Stomach (tissue), 8 donors: ENCODE measurements at regions not wholly inside any gene's neighbourhood (a gene's known extent, or its start where the extent isn't known, plus 50 kb on each side); places are given as distances from the start of the nearest gene placed in this dataset.

Experiments
- DNase-seq, 2 donors: peaks; one replicate each; pipeline versions ENCODE4 v3.0.0 to v3.0.0-alpha.2; 2013 to 2019
- H3K27ac ChIP-seq, 5 donors: fragments of 200-600 bp in 4 of 5; sonication (generic) in 4 of 5; one replicate each; pipeline ENCODE4 v1.5.1; 2013 to 2019; ENCODE audit warnings: mild to moderate bottlenecking in 1 of 5, moderate library complexity in 1 of 5
- H3K27me3 ChIP-seq, 3 donors: fragments of 200-600 bp; sonication (generic); one replicate each; pipeline ENCODE4 v1.5.1; 2017 to 2019; ENCODE audit warnings: mixed run types in 1 of 3
- H3K36me3 ChIP-seq, 4 donors: fragments of 200-600 bp; sonication (generic); 1 replicate in 3 of 4; 2 replicates in 1 of 4; pipeline ENCODE4 v1.5.1; 2016 to 2019
- H3K4me1 ChIP-seq, 4 donors: fragments of 200-600 bp; sonication (generic); one replicate each; pipeline ENCODE4 v1.5.1; 2016 to 2019
- H3K4me3 ChIP-seq, 4 donors: fragments of 200-600 bp; sonication (generic) in 3 of 4; one replicate each; pipeline ENCODE4 v1.5.1; 2016 to 2019; ENCODE audit warnings: mild to moderate bottlenecking in 1 of 4
- H3K9me3 ChIP-seq, 4 donors: fragments of 200-600 bp; sonication (generic); one replicate each; pipeline ENCODE4 v1.5.1; 2016 to 2019
- EP300 ChIP-seq: sonication (generic); formaldehyde crosslinking; IDR thresholded peaks from one replicate; pipeline ENCODE4 v1.6.1; 2017; ENCODE audit warnings: antibody characterized with exemption
- POLR2A ChIP-seq, 4 donors: fragments of 450-650 bp; IDR thresholded peaks; one replicate each; pipeline ENCODE4 v1.6.1; 2016; ENCODE audit warnings: antibody characterized with exemption in 4 of 4, control low read depth in 2 of 4, mild to moderate bottlenecking in 1 of 4, moderate library complexity in 1 of 4
- POLR2AphosphoS5 ChIP-seq, 3 donors: sonication (generic); formaldehyde crosslinking; IDR thresholded peaks; one replicate each; pipeline ENCODE4 v1.6.1; 2016; ENCODE audit warnings: antibody characterized with exemption in 3 of 3
- WGBS, 5 donors: extraction: QIAGEN DNeasy Blood & Tissue Kit in 3 of 5; methylation state at CpG; one replicate each; pipeline versions ENCODE4 v1.1.5 to v1.1.7; 2013 to 2018; 5-methylcytosine and 5-hydroxymethylcytosine counted together
- intact Hi-C: fragments of 100-400 bp; cut with DNase I; formaldehyde crosslinking; loops from one replicate; pipeline ENCODE4 v1.15.1; 2023; ENCODE audit warnings: low total_unique reads
- TF ChIP-seq, protein P1 (sequence below), 7 experiments: fragments of 450-650 bp in 4 of 7; fragments of 200-600 bp in 3 of 7; sonication (generic) in 3 of 7; IDR thresholded peaks; one replicate each; pipeline ENCODE4 v1.5.1; 2016 to 2019; ENCODE audit warnings: antibody characterized with exemption in 7 of 7, control low read depth in 2 of 7, mild to moderate bottlenecking in 1 of 7
- donor health status: healthy with polysubstance abuse.
- donor health status: Bipolar disorder and iron deficiency.
- donor health status: healthy.

DNA sequence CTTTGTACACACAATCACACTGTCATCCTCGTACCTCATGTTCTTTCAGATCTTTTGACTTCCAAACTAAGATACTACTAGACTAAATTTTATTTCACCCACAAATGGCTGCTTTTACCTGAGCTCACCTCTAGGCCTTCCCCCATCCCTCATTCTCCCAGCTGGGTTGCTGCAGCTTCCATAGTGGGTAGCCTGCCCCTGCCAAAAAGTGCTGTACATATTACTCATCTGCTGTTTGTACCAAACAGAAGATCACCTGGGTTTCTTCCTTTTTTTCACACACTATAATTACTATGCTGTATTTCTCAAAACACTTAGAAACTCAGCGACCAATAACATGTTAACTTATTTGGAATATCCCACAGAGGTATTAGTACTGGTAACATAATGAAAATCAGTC is 267.6 kb upstream of the PRDM1 start:
- TF ChIP-seq EP300 = no peak
- TF ChIP-seq, protein P1, sequence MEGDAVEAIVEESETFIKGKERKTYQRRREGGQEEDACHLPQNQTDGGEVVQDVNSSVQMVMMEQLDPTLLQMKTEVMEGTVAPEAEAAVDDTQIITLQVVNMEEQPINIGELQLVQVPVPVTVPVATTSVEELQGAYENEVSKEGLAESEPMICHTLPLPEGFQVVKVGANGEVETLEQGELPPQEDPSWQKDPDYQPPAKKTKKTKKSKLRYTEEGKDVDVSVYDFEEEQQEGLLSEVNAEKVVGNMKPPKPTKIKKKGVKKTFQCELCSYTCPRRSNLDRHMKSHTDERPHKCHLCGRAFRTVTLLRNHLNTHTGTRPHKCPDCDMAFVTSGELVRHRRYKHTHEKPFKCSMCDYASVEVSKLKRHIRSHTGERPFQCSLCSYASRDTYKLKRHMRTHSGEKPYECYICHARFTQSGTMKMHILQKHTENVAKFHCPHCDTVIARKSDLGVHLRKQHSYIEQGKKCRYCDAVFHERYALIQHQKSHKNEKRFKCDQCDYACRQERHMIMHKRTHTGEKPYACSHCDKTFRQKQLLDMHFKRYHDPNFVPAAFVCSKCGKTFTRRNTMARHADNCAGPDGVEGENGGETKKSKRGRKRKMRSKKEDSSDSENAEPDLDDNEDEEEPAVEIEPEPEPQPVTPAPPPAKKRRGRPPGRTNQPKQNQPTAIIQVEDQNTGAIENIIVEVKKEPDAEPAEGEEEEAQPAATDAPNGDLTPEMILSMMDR (IDR thresholded peaks at IDR 0.05) = no peak
- TF ChIP-seq POLR2A (IDR thresholded peaks at IDR 0.05) = no peak
- no peak for TF ChIP-seq POLR2AphosphoS5 (IDR thresholded peaks at IDR 0.05)
- Histone ChIP-seq H3K4me3 (no peak overlapping the region), H3K36me3 (no peaks in the 10 kb centered on the region), H3K27ac (no peak overlapping the region), H3K9me3 (peaks cover 0 to 3% (median 0%) of the 10 kb centered on the region in 4 donors), H3K27me3 (no peaks in the 10 kb centered on the region), H3K4me1 (peaks cover 0 to 8% (median 4%) of the 10 kb centered on the region in 4 donors)
- intact Hi-C loops = no loop called here
- 86 to 95% (median 89%) methylated on average over 2 of the region's 2 CpGs for WGBS, 5 donors
- no peak for DNase-seq

DNA sequence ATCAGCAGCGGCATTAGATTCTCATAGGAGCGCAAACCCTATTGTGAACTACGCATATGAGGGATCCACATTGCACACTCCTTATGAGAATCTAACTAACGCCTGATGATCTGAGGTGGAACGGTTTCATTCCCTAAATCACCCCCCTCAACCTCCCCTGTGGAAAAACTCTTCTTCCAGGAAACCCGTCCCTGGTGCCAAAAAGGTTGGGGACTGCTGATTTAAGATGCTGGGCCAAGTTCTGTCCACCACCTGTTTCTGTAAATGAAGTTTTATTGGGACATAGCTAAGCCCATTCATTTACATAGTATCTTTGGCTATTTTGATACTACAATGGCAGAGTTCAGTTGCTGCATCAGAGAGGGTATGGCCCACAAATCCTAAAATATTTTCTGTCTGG is 268.2 kb upstream of the PRDM1 start:
- Histone ChIP-seq H3K27ac (no peak overlapping the region), H3K36me3 (no peaks in the 10 kb centered on the region), H3K4me1 (peaks cover 0 to 10% (median 4%) of the 10 kb centered on the region in 4 donors), H3K27me3 (no peaks in the 10 kb centered on the region), H3K9me3 (peaks cover 0 to 3% (median 0%) of the 10 kb centered on the region in 4 donors), H3K4me3 (no peak overlapping the region)
- intact Hi-C loops = no loop called here
- TF ChIP-seq, protein P1 (IDR thresholded peaks at IDR 0.05) = no peak
- TF ChIP-seq POLR2A (IDR thresholded peaks at IDR 0.05) = no peak
- TF ChIP-seq EP300 = no peak
- TF ChIP-seq POLR2AphosphoS5 (IDR thresholded peaks at IDR 0.05) = no peak
- WGBS, 5 donors = 93 to 97% (median 95%) methylated on average over 4 to 6 of the region's 6 CpGs
- no peak for DNase-seq

DNA sequence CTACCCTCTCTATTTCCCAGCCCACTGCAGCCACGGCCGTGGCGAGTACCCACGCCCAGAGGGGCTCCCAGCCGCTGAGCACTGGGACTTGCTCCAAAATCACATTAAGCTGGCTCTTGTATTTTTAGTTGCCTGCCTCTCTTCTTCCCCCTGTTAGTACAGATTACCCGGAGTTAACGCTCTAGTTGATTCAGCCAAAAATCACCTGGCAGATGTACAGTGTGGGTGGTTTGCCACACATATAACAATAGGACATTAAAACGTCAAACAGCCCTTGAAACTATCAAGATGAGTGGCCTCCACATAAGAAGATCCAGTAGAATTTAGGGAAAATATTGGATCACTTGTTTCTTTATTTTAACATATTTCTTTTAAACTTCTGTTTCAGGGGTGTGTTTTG is 268.8 kb upstream of the PRDM1 start:
- TF ChIP-seq EP300 = no peak
- no peak for TF ChIP-seq POLR2AphosphoS5 (IDR thresholded peaks at IDR 0.05)
- TF ChIP-seq POLR2A (IDR thresholded peaks at IDR 0.05) = no peak
- TF ChIP-seq, protein P1 (IDR thresholded peaks at IDR 0.05) = no peak
- no peaks in the 10 kb centered on the region for H3K36me3 ChIP-seq

DNA sequence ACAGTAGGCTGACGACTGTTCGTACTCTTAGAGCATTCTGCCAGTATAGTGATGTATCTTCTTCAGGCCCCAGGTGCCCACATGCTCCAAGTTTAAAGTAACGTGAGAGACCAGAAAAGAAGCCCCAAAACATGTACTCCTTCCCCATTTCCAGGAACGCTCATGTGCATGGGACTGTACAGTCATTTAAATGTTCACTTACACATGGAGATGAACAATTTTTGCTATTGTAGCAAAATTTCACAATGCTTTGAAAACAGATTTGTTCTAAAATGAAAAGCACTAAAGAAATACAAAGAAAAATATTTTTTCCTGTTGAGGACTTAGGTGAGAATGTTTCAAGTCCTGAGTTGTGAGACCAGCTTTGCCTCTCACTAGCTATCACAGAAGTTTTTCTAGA is 269.3 kb upstream of the PRDM1 start:
- H3K36me3 ChIP-seq = no peaks in the 10 kb centered on the region
- no peak for DNase-seq
- no peaks in the 10 kb centered on the region for H3K27me3 ChIP-seq
- 78 to 83% (median 80%) methylated on average over 4 of the region's 4 CpGs for WGBS, 5 donors
- intact Hi-C loops = no loop called here
- no peaks in the 10 kb centered on the region for H3K9me3 ChIP-seq
- peaks cover 0 to 10% (median 4%) of the 10 kb centered on the region in 4 donors for H3K4me1 ChIP-seq
- H3K4me3 ChIP-seq = no peak overlapping the region
- TF ChIP-seq POLR2AphosphoS5 (IDR thresholded peaks at IDR 0.05) (no peak), EP300 (no peak), POLR2A (IDR thresholded peaks at IDR 0.05) (no peak)
- TF ChIP-seq, protein P1 (IDR thresholded peaks at IDR 0.05) = no peak
- H3K27ac ChIP-seq = no peak overlapping the region

More for the DNA sequence above, 268.8 kb upstream of the PRDM1 start:
- Histone ChIP-seq H3K9me3 (peaks cover 0 to under 1% (median 0%) of the 10 kb centered on the region in 4 donors), H3K27ac (no peak overlapping the region), H3K4me3 (no peak overlapping the region), H3K4me1 (peaks cover 0 to 10% (median 4%) of the 10 kb centered on the region in 4 donors), H3K27me3 (no peaks in the 10 kb centered on the region)
- intact Hi-C loops = no loop called here
- 75 to 85% (median 78%) methylated on average over 8 of the region's 8 CpGs for WGBS, 5 donors
- DNase-seq = no peak
